ENCODE measurements at regions not wholly inside any gene's neighbourhood (a gene's known extent, or its start where the extent isn't known, plus 50 kb on each side); places are given as distances from the start of the nearest gene placed in this dataset.

- TF ChIP-seq, protein P1, sequence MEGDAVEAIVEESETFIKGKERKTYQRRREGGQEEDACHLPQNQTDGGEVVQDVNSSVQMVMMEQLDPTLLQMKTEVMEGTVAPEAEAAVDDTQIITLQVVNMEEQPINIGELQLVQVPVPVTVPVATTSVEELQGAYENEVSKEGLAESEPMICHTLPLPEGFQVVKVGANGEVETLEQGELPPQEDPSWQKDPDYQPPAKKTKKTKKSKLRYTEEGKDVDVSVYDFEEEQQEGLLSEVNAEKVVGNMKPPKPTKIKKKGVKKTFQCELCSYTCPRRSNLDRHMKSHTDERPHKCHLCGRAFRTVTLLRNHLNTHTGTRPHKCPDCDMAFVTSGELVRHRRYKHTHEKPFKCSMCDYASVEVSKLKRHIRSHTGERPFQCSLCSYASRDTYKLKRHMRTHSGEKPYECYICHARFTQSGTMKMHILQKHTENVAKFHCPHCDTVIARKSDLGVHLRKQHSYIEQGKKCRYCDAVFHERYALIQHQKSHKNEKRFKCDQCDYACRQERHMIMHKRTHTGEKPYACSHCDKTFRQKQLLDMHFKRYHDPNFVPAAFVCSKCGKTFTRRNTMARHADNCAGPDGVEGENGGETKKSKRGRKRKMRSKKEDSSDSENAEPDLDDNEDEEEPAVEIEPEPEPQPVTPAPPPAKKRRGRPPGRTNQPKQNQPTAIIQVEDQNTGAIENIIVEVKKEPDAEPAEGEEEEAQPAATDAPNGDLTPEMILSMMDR (conservative IDR thresholded peaks at IDR 0.05 in 1 of 2, IDR thresholded peaks at IDR 0.05 in 1 of 2; ENCODE audit: extremely low read depth in 1 of 2, insufficient read depth in 1 of 2, low read depth in 1 of 2, low read length in 2 of 2) = no peak
- no peak for TF ChIP-seq EZH2 (IDR thresholded peaks at IDR 0.05; ENCODE audit: borderline replicate concordance, low read length)
Measured at GRCh38 chr4:167721617-167722486, 370.5 kb upstream of the ANXA10 start.
